Fibroblast of lung (primary cell): ENCODE measurements at regions not wholly inside any gene's neighbourhood (a gene's known extent, or its start where the extent isn't known, plus 50 kb on each side); places are given as distances from the start of the nearest gene placed in this dataset.

ENCODE experiments used
- CTCF ChIP-seq, 2 donors: IDR thresholded peaks in 1 of 2; conservative IDR thresholded peaks in 1 of 2; 1 replicate in 1 of 2; 2 replicates in 1 of 2; pipeline ENCODE4 v1.5.1; 2011 to 2012; ENCODE audit warnings: low read length in 2 of 2, control low read depth in 1 of 2, inconsistent platforms in 1 of 2, low read depth in 1 of 2, mild to moderate bottlenecking in 1 of 2
- EZH2 ChIP-seq: IDR thresholded peaks from 2 replicates; pipeline ENCODE4 v1.5.1; 2012; ENCODE audit warnings: low read length, control low read depth, mild to moderate bottlenecking; ENCODE audit errors: missing control alignments

- no peak for TF ChIP-seq CTCF (conservative IDR thresholded peaks at IDR 0.05 in 1 of 2, IDR thresholded peaks at IDR 0.05 in 1 of 2; ENCODE audit: low read depth in 1 of 2, low read length in 2 of 2)
- TF ChIP-seq EZH2 = no peak
Measured at GRCh38 chr20:60895363-60896079, 356.5 kb upstream of the CDH4 start.
